Tibial nerve (tissue), 4 donors: ENCODE measurements at regions not wholly inside any gene's neighbourhood (a gene's known extent, or its start where the extent isn't known, plus 50 kb on each side); places are given as distances from the start of the nearest gene placed in this dataset.

Source experiments
- CTCF ChIP-seq, 5 experiments: fragments of 200-600 bp in 3 of 5; fragments of 450-650 bp in 2 of 5; sonication (generic) in 3 of 5; IDR thresholded peaks; one replicate each; pipeline ENCODE4 v1.5.1; 2016 to 2019; ENCODE audit warnings: antibody characterized with exemption in 5 of 5, mild to moderate bottlenecking in 3 of 5, moderate library complexity in 2 of 5
- EP300 ChIP-seq, 2 donors: sonication (generic); formaldehyde crosslinking; IDR thresholded peaks; one replicate each; pipeline ENCODE4 v1.6.1; 2017; ENCODE audit warnings: antibody characterized with exemption in 2 of 2, mild to moderate bottlenecking in 1 of 2
- POLR2A ChIP-seq, 2 donors: fragments of 450-650 bp; IDR thresholded peaks; one replicate each; pipeline ENCODE4 v1.6.1; 2017; ENCODE audit warnings: antibody characterized with exemption in 2 of 2, mild to moderate bottlenecking in 2 of 2, moderate library complexity in 2 of 2

GRCh38 chr2:150230004-150230403 is 257.5 kb downstream of the RND3 start:
- TF ChIP-seq CTCF (IDR thresholded peaks at IDR 0.05) (no peak), POLR2A (IDR thresholded peaks at IDR 0.05) (no peak), EP300 (IDR thresholded peaks at IDR 0.05) (no peak)
